Suppressor macrophage treated with lipopolysaccharide for 4 hours (primary cell): ENCODE measurements at regions not wholly inside any gene's neighbourhood (a gene's known extent, or its start where the extent isn't known, plus 50 kb on each side); places are given as distances from the start of the nearest gene placed in this dataset.
"Not testable (repeated sequence)": the region's sequence is repeated elsewhere in the genome, so short reads cannot be mapped to it uniquely, and the experiment has no call there.

Source experiments
- DNase-seq: peaks from one replicate; pipeline ENCODE4 v3.0.0-alpha.2; 2020

DNA sequence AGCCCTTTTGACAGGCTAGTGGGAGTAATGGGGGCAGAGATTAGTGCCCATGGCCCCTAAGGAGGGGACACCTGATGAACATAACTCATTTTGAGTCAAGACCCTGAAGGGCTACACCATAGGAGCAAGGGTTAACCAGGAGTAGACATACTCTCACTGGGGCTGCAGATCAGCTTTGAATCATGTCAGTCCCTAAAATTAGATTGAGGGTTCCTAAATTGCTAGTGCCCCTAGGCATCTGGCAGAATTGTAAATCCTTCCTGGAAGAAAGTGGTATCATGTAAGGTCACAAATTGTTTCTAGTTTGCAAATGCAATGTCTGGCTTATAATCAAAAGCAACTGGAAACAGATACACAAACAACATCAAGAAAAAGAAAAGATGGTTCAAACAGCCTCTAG, 52.1 kb upstream of the LRRC37A2 start:
- not testable (repeated sequence) for DNase-seq

DNA sequence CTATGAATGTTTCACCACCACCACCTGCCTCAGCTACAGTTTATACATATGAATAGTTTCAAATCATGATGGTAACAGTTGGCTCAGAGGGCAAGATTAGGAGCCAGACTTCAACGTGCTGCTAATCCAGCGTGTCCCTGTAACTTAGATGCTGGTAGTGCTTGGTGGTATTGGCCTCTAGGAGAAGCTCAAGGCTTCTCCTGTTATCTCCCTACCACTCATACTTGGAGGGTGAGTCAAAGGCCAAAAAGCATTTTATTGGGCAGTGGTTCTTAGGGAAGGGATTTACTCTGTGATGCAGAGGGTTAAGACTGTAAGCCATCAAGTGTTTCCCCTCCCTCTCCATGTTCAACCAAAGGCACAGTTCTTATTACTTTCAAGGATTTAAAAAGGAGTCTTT, 57.2 kb upstream of the LRRC37A2 start:
- DNase-seq, result not testable (repeated sequence)

DNA sequence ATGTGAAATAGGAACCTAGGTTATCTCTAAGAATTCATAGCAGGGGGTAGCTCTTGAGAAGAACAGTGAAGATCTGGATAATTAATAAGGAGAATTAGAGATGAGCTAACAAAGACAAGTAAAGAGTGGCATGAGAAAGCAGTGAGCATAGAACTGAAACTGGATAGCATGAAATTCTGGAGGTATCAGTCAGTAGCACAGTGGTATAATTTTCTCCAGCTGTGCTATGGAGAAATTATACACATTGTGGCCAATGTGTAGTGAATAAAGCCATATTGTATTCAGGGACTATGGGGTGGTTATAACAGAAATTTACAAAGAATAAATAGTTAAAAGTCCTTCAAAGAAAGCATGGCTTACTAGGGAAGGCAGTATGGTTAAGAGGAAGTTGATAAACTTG, 57.7 kb upstream of the LRRC37A2 start:
- DNase-seq, result not testable (repeated sequence)

DNA sequence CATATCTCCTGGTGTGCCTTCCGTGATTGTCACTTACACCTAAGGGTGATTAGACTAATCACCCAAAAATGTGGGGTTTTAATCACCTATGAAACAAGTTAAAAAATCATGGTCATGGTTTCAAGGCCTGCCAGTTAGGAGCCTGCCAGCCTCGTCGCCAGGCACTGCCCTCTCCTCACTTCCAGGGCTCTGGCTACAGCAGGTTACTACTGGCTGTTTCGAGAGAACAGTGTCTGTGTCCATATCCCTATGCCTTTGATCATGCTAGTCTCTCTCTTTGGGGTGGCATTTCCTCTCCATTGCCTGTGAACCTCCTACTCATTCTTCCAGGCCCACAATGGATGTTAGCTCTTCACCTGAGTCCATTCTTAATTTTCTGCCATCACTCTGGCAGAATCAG, 59.2 kb upstream of the LRRC37A2 start:
- not testable (repeated sequence) for DNase-seq

DNA sequence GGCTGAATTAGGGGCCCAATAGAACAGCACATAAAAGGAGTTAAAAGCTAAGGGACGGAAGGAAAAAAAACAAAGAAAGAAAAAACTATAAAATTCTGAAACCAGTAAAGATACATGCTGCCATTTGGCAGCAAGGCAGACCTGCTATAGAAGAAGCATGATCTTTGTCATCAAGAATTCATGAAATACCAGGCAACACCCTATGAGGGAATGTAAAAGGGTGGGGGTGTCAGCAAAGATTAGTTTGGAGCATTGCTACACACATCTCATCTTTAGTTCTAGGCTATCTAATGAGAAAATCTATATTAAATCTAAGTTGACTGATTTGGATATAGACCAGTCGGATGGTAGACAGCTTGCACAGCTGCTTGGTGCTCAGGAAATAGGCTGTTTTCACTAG, 66.4 kb upstream of the LRRC37A2 start:
- not testable (repeated sequence) for DNase-seq

DNA sequence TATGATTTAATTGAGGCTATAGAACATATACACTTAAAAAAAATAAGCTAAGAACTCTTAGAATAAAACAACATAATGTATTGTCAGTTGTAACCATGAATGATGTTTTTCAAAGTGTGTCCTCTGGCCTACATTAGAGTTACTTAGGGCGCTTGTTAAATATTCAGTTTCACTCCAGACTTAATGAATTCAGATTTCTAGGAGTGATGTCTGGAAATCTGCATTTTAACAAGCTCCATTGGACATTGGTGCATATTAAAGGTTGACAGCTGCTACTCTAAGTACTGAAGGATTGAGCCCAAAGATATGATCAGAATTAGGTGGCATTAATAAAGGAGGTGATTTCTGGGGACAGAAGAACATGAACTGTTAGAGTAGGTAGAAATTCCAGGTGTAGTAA, 66.9 kb upstream of the LRRC37A2 start:
- not testable (repeated sequence) for DNase-seq

DNA sequence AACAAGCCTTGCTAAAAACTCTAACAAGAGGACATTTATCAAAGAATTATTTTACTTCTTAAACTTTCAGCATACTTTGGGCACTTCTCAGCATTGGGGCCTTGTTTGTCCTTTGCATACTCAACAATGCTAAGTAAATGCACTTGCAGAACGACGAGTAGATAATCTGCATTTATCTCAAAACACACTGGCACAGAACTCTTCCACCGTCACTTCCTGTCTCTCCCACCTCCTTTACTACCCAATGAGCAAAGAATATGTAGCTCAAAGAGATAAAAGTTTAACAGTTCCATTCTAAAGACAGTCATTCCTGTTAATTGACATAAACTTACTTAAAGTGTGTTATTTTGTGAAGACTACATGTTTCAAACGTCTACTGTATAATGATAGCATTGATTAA, 70.1 kb upstream of the LRRC37A2 start:
- not testable (repeated sequence) for DNase-seq

DNA sequence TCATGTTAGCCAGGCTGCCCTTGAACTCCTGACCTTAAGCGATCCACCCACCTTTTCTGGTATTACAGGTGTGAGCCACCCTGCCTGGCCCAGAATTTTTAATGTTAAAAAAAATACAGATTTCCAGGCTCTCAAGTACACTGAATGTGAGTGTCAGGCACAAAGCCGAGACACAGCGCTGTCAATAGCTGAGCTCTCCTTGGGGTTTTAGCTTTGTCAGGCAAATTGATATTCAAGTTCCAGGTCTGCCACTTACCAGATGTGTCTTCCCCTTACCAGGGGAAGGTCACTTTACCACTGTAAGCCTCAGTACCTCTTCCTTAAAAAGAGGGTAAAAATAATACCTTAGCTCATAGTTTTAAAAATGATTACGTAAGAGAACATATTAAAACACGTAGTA, 71.6 kb upstream of the LRRC37A2 start:
- not testable (repeated sequence) for DNase-seq

DNA sequence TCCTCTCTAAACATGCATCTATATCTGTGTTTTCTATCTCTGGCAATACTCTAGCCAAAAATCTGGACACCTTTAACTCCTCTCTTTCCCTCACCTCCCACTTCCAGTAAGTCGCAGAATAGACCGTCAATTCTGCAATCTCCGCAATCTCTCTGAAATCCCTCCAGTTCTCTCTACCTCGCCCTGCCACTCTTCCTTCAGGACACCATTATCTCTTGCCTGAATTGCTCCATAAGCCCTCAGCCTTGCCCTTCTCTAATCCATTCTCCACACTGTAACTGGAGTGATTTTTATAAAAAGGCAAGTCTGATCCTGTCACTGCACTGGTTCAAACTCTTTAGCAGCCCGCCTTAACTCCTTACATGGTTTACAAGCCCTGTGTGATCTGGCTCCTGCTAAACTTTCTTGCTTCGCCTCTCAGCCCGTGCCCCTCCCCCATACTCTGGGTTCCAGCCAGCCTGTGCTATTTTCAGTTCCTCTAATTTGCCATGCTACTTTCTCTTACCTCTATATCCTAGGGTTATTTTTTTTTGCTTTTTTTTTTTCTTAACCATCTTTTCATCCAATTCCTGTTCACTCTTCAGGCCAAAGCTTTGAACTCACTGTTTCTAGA, 73.0 kb upstream of the ARL17B start:
- DNase-seq, result not testable (repeated sequence)

DNA sequence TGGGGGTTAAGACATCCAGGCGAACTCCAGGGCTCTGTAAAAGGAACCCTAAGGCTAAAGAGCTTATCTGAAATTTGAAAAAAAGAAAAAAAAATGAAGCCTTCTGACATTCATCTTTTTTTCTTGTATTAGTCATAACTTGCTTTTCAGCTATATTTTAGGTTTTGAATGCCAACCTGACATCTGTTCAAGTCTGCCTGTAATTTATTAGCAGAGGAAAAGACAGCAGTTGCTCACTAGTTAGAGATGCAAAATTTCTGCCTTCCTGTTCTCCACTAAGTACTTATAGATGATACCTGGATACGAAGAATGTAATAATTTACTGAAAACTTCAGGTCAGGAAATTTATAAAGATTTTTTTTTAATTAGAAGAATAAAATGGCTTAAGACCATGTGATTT, 68.7 kb upstream of the ARL17B start:
- not testable (repeated sequence) for DNase-seq

DNA sequence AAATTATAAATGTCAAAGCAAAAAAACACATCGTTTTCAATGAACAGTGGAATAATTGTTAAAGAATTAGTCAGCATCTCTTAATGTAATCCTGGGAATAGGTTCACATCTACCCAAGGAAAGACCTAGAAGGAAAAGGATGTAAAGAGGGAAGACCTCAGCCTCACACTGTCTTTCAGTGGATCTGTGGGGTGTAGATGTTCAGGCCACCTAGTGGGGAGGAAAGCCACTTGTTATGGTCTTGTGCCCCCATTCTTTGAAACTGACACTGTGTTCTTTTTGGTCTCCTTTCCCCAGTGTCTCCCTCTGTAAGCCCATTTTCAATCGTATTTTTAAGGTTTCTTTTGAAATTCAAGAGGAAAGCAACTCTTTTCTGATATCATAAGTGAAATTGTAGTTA, 68.1 kb upstream of the ARL17B start:
- DNase-seq, result not testable (repeated sequence)

DNA sequence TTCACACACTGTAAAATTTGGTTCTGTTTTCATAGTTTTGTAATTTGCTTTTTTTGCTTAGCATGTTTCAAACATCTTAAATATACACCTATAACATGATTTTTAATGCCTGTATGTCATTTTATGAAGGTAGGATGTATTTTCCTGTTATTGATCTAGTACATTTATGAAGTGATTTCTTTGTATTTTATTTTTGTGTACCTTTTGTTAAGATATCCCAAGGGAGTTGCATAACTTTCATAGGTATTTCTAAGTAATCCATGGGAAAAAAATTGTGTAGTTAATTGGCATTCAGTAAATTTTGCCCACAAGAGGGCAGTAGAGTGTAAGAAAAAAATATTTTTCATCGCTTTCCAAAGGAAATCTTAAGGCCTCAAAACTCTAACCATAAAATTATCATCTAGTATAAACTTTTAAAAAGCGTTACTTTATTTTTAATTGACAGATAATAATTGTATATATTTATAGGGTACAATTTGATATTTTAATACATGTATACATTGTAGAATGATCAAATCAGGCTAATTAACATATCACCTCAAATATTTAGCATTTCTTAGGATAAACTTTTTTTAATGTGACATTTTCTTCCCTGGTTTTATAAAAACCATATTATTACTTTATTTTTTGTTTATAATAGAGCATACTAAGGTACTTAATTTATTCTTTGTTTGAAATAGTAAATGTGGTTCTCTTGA, 62.8 kb upstream of the ARL17B start:
- not testable (repeated sequence) for DNase-seq

DNA sequence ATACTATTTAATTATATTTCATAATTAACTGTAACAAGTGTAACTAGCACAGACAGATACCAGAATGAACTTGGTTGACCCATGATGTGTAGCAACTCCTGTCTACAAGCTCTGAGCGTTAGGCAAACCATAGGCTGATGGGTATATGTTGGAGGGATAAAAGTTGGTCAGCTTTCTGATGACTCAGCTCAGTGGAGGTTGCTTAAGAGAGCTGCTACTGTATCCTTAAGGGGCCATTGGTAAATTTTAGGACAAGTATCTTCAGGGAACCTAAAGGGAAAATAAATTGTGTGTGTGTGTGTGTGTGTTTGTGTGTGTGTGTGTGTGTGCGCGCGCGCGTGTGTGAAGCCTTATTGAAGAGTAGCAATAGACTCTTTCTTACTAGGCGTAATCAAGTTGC, 56.3 kb upstream of the ARL17B start:
- peak; percentile 41 for DNase-seq

DNA sequence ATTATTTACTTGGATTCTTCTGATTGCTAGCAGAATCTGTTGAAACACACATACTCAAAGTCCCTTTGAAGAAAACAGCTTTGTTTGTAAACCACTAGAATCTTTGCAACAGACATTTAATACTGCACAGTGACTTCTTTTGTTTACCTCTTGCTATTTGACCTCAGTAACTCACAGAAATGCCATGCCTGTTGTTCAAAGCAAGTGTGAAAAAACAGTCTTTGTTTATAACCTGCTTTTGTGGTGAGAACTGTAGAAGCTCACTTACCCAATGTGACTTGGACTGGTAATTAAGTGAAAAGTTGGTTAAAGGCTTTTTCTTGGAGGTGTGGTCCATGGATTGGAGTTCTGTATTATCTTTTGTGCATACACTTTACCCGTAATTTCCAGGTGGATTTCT, 55.7 kb upstream of the ARL17B start:
- DNase-seq, result not testable (repeated sequence)

DNA sequence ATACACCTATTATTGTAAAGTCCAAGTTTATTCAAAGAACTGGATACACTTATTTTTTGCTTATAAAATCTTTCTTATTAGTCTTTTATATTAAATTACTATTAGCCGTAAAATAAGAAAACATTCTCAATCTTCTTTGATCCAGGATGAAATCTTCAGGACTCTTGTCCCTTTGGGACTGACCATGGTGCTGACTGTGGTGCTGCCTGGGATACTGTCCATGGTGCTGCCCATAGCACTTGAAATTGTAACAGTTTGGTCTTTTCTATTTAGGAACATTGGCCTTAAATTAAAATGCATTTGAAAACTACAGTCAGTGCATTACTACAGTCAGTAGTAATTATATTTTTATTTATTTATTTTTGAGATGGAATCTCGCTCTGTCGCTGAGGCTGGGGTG, 53.0 kb upstream of the ARL17B start:
- DNase-seq, result not testable (repeated sequence)

DNA sequence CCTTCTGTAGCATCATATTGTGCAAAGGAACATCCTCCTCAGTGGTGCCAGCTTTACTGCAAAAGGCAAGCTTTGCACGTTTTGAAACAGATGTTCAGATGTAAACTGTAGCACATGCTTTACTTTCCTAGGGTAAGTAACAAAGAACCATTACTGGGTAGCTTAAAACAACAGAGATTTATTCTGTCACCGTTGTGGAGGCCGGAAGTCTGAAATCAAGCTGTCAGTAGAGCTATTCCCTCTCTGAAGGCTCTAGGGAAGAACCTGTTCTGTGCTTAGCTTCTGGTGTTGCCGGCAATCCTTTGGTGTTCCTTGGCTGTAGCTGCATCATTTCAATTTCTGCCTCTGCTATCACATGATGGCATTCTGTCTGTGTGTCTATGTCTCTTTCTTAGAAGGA, 50.6 kb upstream of the ARL17B start:
- DNase-seq, result not testable (repeated sequence)

DNA sequence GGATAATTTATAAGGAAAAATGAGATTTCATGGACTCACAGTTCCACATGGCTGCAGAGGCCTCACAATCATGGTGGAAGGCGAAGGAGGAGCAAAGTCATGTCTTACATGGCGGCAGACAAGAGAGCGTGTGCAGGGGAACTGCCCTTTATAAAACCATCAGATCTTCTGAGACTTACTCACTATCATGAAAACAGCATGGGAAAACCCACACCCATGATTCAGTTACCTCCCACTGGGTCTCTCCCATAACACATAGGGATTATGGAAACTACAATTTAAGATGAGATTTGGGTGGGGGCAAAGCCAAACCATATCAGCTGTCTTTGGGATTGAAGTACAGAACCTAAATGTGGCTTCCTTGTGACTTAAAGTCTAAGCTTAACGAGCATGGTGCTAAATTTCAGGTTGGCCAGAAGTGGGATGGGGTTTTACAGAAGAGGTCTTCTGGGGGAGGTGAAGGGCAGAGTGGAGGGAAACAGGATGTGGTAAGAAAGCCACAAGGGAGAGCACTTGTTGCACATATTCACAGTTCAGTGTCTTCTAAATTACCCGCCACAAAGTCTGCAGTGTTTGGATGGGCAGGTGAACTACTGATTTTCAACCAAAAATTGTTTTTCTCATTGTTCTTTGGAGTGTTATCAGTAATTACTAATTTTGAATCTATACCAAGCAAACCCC, 49.7 kb upstream of the ARL17B start:
- not testable (repeated sequence) for DNase-seq
